ENCODE measurements at regions not wholly inside any gene's neighbourhood (a gene's known extent, or its start where the extent isn't known, plus 50 kb on each side); places are given as distances from the start of the nearest gene placed in this dataset.

DNA sequence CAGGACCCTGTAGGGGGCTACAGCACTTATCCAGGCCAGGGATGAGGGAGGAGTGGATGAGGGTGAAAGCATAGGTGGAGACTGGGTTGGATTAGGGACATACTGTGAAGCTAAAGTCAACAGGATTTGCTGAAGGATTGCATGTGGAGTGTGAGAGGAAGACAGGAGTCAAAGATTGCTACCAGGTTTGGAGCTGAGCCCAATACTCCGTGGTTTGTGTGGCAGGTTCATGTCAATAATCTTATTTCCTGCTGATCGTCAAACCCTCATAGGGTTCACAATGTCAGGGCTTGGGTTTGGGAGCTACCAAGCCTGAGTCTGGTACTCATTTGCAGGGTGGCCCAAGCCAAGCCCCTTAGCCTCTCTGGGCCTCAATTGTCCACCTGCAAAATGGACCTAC lies 77.1 kb upstream of the PLXNC1 start:
- no peak for DNase-seq

- no peak for DNase-seq
Observed at GRCh38 chr12:94073441-94074051, 74.8 kb upstream of the PLXNC1 start.

- no peak for DNase-seq
Observed at GRCh38 chr12:94074216-94074979, 74.0 kb upstream of the PLXNC1 start.

GRCh38 chr12:94074980-94075629 lies 73.3 kb upstream of the PLXNC1 start:
- no peak for DNase-seq

- no peak for DNase-seq
Observed at GRCh38 chr12:94077209-94077608, 71.2 kb upstream of the PLXNC1 start.

- no peak for DNase-seq
Observed at GRCh38 chr12:94078138-94078723, 70.1 kb upstream of the PLXNC1 start.

- no peak for DNase-seq
Observed at GRCh38 chr12:94078736-94079509, 69.5 kb upstream of the PLXNC1 start.

DNA sequence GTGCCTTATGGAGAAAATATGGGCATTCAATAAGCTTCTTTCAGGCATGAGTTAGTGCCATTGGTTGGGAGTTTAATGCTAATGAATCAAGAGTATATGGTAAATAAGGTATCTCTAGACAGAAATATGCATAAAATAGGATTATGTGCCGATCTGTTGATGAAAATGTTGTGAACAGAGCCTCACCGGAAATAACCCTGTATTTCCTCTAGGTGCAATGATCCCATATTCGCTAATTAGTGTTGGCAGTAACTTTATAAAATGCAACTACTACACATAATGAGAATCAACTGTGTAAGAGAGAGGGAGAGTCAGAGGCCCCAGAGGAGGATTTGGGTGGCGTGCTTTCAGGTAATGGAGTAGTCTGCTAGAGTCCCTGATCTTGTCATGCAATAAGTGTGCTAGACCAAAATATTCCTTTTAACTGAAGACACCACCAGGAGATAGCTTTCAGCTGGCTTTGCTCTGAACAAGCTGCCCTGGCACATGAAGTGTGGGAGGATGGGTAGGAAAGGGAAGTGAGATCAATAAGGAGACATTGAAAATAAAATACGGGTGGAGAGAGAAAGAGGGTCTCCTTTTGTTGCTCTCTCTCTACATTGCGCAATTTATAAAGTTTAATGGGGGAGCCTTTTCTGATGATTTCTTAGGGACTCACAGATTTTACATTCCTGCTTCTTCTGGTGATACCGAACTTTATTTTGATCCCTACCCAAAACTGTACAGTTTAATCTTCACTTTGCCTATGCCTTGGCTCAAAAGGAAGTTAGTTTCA lies 68.6 kb upstream of the PLXNC1 start:
- no peak for DNase-seq

DNA sequence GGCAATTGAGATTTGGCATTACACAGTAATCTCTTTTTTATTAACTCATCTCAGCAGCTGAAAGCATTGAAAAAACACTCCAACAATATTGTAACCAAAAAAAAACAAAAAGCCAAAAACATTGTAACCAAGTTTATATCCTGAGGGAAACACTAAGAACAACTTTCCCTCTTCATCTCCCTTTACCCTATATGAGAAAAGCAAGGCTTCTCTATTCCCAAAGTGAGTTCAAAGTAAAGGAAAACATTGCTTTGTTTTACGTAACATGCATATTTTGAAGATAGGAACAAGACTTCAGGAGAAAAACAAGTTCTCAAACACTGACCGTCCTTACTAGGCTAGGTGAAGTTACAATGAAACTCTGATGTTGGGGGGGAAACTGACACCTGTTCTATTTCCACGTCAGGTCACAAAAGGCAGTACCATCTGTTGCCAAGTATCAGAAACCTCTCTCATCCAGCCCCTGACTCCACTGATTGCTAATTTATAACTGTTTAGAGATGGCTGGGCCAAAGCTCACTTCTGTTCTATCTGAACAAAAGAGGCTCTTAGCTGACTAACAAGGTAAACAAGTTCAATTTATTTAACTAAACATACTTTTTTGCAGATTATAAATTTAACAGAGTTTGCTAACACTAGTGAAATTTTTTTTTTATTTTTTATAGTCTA lies 67.9 kb upstream of the PLXNC1 start:
- DNase-seq, result no peak

DNA sequence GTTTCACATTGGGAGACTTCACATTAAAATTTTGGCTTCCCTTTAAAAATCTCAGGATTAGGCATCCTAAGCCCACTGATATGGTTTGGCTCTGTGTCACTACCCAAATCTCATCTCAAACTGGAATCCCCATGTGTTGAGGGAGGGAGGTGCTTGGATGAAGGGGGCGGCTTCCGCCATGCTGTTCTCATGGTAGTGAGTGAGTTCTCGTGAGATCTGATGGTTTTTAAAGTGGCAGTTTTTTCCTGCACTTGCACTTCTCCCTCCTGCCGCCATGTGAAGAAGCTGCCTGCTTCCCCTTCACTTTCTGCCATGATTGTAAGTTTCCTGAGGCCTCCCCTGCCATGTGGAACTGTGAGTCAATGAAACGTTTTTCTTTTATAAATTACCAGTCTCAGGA lies 65.7 kb upstream of the PLXNC1 start:
- no peak for DNase-seq

DNA sequence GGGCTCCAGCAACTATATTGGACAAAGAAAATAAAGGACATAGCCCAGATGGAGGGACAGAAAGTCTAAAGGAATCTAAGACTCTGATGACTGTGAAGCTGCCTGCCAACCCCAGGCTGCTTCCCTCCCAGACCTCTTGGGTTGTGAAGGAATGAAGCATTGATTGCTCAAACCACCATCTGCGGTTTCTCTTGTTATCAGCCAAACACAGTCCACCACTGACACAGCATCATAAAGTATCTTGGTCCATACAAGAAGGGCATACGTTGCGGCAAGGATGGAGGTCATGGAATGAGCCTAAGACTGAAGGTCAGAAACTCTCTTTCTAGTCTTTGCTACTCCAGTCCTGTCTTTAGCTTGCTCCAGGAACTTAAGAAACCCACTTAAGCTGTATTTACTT lies 58.5 kb upstream of the PLXNC1 start:
- DNase-seq, result no peak

DNA sequence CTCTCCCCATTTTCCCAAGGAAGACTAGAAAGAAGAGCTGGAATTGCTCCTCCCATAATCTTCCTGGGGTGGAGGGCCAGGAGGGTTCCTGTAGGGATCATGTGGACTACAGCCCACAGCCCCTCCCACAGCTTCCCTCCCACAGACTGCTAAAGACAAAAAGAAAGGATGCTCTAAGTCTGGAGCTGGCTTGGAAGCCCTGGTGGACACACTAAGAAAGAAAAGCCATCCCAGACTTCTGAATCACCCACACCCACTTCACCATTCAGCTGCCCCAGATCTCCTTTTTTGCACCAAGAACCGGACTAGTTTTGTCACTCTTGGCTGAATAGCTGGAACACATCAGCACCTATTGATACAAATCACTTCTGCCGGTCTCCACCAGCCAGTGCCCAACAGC lies 56.8 kb upstream of the PLXNC1 start:
- DNase-seq, result no peak

- no peak for DNase-seq
Observed at GRCh38 chr12:94092516-94093241, 55.7 kb upstream of the PLXNC1 start.

DNA sequence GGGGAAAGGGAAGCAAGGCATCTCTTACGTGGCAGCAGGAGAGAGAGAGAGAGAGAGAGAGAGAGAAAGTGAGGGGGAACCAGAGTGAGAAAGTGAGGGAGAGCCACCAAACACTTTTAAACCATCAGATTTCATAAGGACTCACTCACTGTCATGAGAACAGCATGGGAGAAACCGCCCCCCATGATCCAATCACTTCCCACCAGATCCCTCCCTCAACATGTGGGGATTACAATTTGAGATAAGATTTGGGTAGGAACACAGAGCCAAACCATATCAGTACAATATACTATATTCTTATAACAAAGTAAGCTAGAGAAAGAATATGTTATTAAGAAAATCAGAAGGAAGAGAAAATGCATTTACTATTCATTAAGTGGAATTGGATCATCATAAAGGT lies 53.7 kb upstream of the PLXNC1 start:
- DNase-seq, result no peak

DNA sequence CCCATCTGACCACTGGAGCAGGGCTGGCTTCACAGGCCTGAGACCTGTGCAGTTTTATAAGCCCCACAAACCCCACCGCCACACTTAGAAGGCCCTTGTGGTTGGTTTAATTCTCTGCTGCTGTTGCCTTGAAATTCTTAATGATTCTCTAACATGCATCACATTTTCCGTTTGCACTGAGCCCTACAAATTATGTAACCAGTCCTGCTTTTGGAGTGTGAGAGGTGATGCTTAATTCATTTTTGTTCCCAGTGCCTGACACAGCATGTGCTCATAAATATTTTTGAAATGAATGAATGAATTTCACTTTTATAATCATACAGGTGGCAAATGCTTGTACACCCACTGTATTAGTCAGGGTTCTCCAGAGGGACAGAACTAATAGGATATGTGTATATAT lies 52.8 kb upstream of the PLXNC1 start:
- no peak for DNase-seq

- no peak for DNase-seq
Observed at GRCh38 chr12:94098466-94098865, 49.9 kb upstream of the PLXNC1 start.

All from activated CD4-positive, alpha-beta T cell treated with anti-CD3 and anti-CD28 coated beads, Interleukin-2, amount 50 U/mL, for 4 hours (primary cell).